Stimulated activated CD4-positive, alpha-beta T cell treated with anti-CD3 and anti-CD28 coated beads, TNF-alpha, amount 100 ng/mL, for 48 hours (primary cell): ENCODE measurements at regions not wholly inside any gene's neighbourhood (a gene's known extent, or its start where the extent isn't known, plus 50 kb on each side); places are given as distances from the start of the nearest gene placed in this dataset.
"Not testable (repeated sequence)": the region's sequence is repeated elsewhere in the genome, so short reads cannot be mapped to it uniquely, and the experiment has no call there.

Experiments
- DNase-seq, 3 donors: peaks; one replicate each; pipeline ENCODE4 v3.0.0-alpha.2; 2020; ENCODE audit warnings: low read depth in 3 of 3

DNA sequence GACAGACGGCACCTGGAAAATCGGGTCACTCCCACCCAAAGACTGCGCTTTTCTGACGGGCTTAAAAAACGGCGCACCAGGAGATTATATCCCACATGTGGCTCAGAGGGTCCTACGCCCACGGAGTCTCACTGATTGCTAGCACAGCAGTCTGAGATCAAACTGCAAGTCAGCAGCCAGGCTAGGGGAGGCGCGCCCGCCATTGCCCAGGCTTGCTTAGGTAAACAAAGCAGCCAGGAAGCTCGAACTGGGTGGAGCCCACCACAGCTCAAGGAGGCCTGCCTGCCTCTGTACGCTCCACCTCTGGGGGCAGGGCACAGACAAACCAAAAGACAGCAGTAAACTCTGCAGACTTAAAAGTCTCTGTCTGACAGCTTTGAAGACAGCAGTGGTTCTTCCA is 909.4 kb downstream of the SORCS3 start:
- DNase-seq, result not testable (repeated sequence)

GRCh38 chr10:105549731-105550130 is 908.6 kb downstream of the SORCS3 start:
- no peak for DNase-seq

DNA sequence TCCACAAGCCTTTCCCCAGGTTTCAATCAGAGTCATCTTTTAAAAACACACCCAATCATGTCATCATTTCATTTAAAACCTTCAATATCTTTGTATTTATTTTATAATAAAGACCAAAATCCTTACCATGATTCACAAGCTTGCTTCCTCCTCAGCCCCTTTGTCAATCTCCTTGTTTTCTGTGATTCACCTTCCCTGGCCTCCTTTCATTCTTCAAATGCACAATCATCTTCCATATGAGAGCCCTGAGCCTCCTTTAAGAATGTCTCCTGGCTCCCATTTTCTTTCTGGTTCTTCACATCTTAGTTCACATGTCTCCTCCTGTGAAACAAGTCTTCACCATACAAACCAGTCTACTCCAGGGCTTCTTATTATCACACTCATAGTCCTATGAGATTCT is 904.0 kb downstream of the SORCS3 start:
- DNase-seq, result no peak

DNA sequence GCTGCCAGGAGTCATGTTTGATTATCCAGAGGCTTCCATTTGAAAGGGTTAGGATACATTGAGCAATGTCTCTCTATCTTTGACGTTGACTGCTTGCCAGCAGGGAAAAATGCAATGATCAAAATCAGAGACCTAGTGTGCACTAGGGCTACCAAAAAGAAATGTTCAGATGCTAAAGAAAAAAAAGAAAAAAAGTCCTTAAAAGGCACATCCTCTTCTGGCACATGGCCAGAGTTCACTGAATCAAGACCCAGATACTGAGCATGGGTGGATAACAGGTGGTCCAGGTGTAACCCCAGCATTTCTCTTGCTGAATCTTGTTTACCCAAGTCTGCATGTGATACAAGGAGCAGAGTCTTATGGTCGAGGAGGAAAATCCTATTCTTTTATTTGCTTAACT is 899.3 kb downstream of the SORCS3 start:
- no peak for DNase-seq

DNA sequence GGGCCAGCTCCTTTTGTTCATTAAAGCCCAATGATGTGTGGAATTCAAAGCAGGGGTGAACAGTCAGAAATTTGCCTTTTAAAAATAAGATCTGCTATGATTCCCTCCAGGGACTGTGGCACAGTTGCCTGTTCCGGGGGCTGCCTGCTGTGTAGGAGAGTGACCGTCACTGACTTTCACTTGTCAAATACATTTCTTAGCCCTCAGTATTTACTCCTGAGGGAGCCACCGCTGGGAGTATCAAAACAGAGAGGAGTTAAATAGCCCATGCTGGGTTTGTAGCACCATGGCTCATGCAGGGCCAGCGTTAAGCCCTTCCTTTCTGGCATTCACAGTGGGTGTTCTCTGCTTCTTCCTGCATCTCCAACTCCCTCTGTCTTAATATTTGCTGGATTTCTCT is 897.8 kb downstream of the SORCS3 start:
- no peak for DNase-seq

- no peak for DNase-seq
Observed at GRCh38 chr10:105535478-105535877, 894.4 kb downstream of the SORCS3 start.

DNA sequence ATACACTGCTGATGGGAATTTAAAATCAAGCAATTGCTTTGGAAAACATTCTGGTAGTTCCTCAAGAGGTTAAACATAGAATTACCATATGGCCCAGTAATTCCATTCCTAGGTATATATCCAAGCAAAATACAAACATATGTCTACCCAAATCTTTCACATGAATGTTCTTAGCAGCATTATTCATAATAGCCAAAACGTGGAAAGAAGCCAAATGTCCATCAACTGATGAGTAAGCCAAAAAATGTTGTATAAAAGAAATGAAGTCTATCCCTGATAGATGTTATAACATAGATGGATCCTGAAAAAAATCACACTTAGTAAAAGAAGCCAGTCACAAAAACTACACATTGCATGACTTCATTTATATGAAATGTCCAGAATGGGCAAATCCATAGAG is 893.0 kb downstream of the SORCS3 start:
- DNase-seq, result no peak

DNA sequence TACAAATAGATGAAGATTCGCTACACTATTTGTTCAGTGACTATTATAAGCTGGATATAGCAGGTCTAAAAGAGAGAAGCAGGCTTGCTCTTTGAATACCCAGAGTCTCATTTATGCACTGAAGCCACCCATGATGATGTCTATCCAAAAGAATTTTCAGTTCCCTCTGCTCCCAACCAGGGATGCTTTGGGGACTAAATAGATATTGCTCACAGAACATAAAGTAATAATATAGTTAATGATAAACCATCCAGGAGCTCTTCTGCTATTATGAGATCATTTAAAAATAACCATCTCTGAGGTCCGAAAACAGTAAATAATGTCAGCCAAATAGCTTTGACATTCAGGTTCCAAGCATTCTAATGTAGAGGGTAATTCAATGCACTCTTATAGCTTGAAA is 875.4 kb downstream of the SORCS3 start:
- DNase-seq, result no peak

- DNase-seq, result no peak
Observed at GRCh38 chr10:105514106-105514505, 873.0 kb downstream of the SORCS3 start.

- DNase-seq, result no peak
Observed at GRCh38 chr10:105509517-105509916, 868.4 kb downstream of the SORCS3 start.

GRCh38 chr10:105506262-105506661 is 865.2 kb downstream of the SORCS3 start:
- no peak for DNase-seq

DNA sequence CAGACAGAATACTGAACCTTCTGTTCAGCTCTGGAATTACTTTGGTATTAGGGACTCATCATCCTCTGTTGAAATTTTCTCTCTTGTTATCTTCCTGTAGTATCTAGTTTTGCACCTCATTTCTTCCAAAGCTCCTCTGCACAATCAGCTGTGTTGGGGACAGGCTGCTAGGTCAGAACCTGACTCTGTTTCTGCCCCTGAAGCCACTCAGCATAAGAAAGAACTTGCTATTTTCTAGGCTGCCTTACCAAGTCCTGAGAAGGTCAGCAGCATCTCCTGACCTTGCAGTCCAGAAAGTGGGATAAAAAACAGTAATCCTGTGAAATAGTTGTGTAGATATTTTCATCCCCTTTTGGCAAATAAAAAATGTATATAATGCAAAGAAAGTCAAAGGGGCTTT is 862.6 kb downstream of the SORCS3 start:
- no peak for DNase-seq

DNA sequence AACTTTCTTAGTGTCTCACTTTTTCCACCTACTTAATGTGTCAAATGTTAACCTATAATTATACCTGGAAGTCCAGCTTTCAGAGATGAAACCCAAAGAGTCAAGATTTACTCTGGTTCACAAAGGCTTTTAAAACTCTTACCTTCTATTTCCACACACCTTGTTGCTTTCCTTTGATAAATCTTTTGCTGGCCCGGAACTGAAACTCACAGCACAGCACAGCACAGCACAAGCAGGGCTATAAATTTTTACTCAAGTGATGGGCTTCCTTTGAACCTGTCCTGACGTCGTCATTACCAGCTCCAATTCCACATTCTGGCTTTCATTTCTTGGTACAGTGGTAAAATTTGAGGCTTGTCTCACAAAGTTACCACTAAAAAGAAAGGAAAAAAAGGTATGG is 861.0 kb downstream of the SORCS3 start:
- DNase-seq, result no peak

DNA sequence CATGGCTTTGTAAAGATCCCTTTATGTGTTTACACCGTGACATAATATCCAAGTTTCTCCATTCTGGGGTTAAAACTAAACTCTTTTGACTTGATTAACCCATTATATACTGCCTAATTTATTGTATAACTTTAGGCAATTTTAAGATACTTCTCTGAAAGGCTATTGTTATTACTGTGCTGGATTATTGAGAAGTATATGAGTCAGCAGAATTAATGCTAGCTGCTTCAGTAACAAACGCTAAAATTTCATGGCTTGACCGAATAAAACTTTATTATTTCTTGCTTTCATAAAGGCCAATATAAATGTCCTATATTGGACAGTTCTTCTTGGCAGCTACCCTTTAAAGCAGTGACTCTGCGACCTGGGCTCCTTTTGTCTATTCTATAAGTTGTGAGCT is 853.9 kb downstream of the SORCS3 start:
- no peak for DNase-seq

GRCh38 chr10:105494303-105494702 is 853.2 kb downstream of the SORCS3 start:
- no peak for DNase-seq

GRCh38 chr10:105473170-105473569 is 832.1 kb downstream of the SORCS3 start:
- no peak for DNase-seq

DNA sequence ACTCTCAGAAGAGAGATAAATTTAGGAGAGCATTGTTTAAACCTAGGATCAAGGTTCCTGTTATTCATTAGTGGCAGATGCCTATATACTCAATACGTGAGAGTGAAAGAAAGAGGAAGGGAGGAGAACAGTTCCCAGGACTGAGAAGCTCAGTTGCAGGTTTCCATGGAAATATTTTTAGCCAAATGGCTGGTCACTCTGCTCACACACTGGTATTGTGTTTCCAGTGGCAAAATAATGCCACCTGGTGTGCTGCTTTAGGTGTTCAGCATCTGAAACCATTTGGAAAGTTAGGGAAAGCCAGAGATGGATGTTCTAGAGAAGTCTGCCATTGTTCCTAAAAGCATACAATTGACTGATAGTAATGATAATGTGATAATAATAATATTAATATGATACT is 827.7 kb downstream of the SORCS3 start:
- no peak for DNase-seq

- no peak for DNase-seq
Observed at GRCh38 chr10:105466521-105466920, 825.4 kb downstream of the SORCS3 start.

DNA sequence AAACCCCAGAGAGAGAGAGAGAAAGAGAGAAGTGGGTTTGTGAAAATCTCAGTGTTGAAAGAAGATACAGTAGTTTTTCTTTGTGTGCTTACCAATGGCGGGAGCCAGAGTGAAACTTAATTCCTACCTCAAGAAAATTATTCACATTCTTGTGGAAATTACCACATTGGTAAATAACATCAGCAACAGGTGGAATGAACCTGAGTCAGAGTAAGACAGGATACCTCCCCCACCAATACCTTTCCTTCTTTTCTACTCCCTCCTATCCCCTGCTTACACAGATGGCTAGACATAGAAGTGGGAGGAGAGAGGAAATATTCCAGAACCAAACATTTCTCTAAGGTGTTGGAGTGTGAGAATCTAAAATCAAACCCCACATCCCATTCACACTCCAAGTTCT is 793.9 kb downstream of the SORCS3 start:
- no peak for DNase-seq

DNA sequence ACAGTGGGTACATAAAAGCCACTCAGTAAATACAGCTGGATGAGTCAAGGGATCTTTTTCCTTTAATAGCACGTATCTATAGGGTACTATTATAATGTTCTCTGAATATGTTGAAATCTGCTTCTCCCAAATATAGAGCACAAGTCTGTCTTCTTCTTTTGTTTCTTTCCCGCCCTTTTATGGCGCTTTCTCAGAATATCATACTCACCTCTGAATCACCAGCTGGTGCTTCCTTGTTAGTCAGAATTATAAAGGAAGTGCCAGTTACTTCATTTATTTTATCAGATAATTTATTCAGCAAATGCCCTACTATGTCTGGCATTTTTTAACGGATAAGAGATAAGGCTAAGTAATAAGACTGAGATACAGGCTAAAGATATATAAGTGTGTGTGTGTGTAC is 772.9 kb downstream of the SORCS3 start:
- no peak for DNase-seq

- DNase-seq, result no peak
Observed at GRCh38 chr10:105409370-105409769, 768.3 kb downstream of the SORCS3 start.

DNA sequence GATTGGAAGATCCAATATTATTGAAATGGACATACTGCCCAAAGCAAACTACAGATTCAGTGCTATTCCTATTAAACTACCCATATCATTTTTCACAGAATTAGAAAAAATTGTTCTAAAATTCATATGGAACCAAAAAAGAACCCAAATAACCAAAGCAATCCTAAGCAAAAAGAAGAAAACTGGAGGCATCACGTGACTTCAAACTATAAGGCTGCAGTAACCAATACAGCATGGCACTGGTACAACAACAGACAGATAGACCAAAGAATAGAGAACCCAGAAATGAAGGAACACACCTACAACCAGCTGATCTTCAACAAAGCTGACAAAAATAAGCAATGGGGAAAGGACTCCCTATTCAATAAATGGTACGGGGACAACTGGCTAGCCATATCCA is 765.4 kb downstream of the SORCS3 start:
- no peak for DNase-seq

DNA sequence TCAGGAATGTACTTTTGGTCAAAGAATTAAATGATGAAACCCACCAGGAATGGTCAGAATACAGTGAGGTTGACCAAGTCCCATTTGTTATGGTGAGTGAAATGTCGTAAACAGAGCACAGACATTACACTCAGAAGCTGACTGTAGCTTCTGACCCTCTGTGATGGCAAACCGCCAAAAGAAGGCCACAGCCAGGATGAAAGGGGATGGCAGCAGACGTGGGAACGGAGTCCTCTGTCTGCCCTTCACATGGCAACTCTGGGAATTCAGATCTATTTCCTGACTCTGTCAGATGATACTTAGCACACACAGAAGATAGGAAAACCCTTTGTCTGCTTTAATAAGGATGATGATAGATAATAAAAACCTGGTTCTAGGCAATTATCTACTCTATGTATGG is 757.1 kb downstream of the SORCS3 start:
- no peak for DNase-seq

GRCh38 chr10:105391670-105392351 is 750.7 kb downstream of the SORCS3 start:
- DNase-seq, result no peak
